GM21367 (cell line): ENCODE measurements at regions not wholly inside any gene's neighbourhood (a gene's known extent, or its start where the extent isn't known, plus 50 kb on each side); places are given as distances from the start of the nearest gene placed in this dataset.
"Not testable (repeated sequence)": the region's sequence is repeated elsewhere in the genome, so short reads cannot be mapped to it uniquely, and the experiment has no call there.

ENCODE experiments used
- ATAC-seq: cut with Tn5 transposase; IDR thresholded peaks from one replicate; pipeline ENCODE4 v1.9.1; 2021; ENCODE audit not compliant: unreplicated experiment

- ATAC-seq, result no peak
Measured at GRCh38 chr4:114281164-114281960, 301.9 kb upstream of the ARSJ start.

- ATAC-seq, result no peak
Measured at GRCh38 chr4:114282937-114283336, 303.5 kb upstream of the ARSJ start.

- no peak for ATAC-seq
Measured at GRCh38 chr4:114284629-114285028, 305.2 kb upstream of the ARSJ start.

GRCh38 chr4:114286262-114286810 is 306.9 kb upstream of the ARSJ start:
- ATAC-seq, result no peak

- no peak for ATAC-seq
Measured at GRCh38 chr4:114287079-114287696, 307.7 kb upstream of the ARSJ start.

- no peak for ATAC-seq
Measured at GRCh38 chr4:114296126-114296525, 302.5 kb upstream of the UGT8 start.

- ATAC-seq, result no peak
Measured at GRCh38 chr4:114302472-114302871, 296.1 kb upstream of the UGT8 start.

- ATAC-seq, result no peak
Measured at GRCh38 chr4:114304046-114304445, 294.6 kb upstream of the UGT8 start.

GRCh38 chr4:114304567-114304966 is 294.0 kb upstream of the UGT8 start:
- no peak for ATAC-seq

- ATAC-seq, result no peak
Measured at GRCh38 chr4:114306946-114307345, 291.7 kb upstream of the UGT8 start.

- no peak for ATAC-seq
Measured at GRCh38 chr4:114310296-114310925, 288.2 kb upstream of the UGT8 start.

- no peak for ATAC-seq
Measured at GRCh38 chr4:114311787-114312186, 286.8 kb upstream of the UGT8 start.

GRCh38 chr4:114312338-114312737 is 286.3 kb upstream of the UGT8 start:
- no peak for ATAC-seq

GRCh38 chr4:114316789-114317188 is 281.8 kb upstream of the UGT8 start:
- no peak for ATAC-seq

GRCh38 chr4:114317564-114317963 is 281.0 kb upstream of the UGT8 start:
- no peak for ATAC-seq

- ATAC-seq, result no peak
Measured at GRCh38 chr4:114318309-114318708, 280.3 kb upstream of the UGT8 start.

GRCh38 chr4:114320126-114320525 is 278.5 kb upstream of the UGT8 start:
- no peak for ATAC-seq

- ATAC-seq, result no peak
Measured at GRCh38 chr4:114321366-114321765, 277.2 kb upstream of the UGT8 start.

- ATAC-seq, result no peak
Measured at GRCh38 chr4:114323841-114324240, 274.8 kb upstream of the UGT8 start.

- no peak for ATAC-seq
Measured at GRCh38 chr4:114326358-114326757, 272.2 kb upstream of the UGT8 start.

GRCh38 chr4:114332119-114332518 is 266.5 kb upstream of the UGT8 start:
- ATAC-seq, result no peak

GRCh38 chr4:114334363-114334762 is 264.2 kb upstream of the UGT8 start:
- ATAC-seq, result not testable (repeated sequence)
